OCI-LY7 (cell line): ENCODE measurements at regions not wholly inside any gene's neighbourhood (a gene's known extent, or its start where the extent isn't known, plus 50 kb on each side); places are given as distances from the start of the nearest gene placed in this dataset.
"Not testable (repeated sequence)": the region's sequence is repeated elsewhere in the genome, so short reads cannot be mapped to it uniquely, and the experiment has no call there.

ENCODE experiments used
- CTCF ChIP-seq: fragments of 200-600 bp; sonication (generic); conservative IDR thresholded peaks from 2 replicates; pipeline ENCODE4 v1.5.1; 2014; ENCODE audit warnings: mild to moderate bottlenecking, antibody characterized with exemption, low read length, moderate library complexity, mixed read lengths
- EZH2phosphoT487 ChIP-seq: fragments of 200-600 bp; sonication (generic); IDR thresholded peaks from 2 replicates; pipeline ENCODE4 v1.6.1; 2018; ENCODE audit warnings: low read depth, borderline replicate concordance, mild to moderate bottlenecking, mixed run types, antibody characterized with exemption, low read length, moderate library complexity, mixed read lengths

GRCh38 chr9:41356588-41357349, 167.7 kb upstream of the ZNG1F start:
- not testable (repeated sequence) for TF ChIP-seq CTCF, EZH2phosphoT487
